ENCODE measurements at regions not wholly inside any gene's neighbourhood (a gene's known extent, or its start where the extent isn't known, plus 50 kb on each side); places are given as distances from the start of the nearest gene placed in this dataset.

GRCh38 chrX:6821730-6822129, 286.8 kb upstream of the VCX3A start:
- no peaks in the 10 kb centered on the region for H3K9me3 ChIP-seq (ENCODE audit: control insufficient read depth, insufficient read depth, low read depth, low read length)
- ChIA-PET CTCF (no interaction called here), POLR2A (no interaction called here)
- H3K27ac ChIP-seq (ENCODE audit: extremely low read depth, low read depth, low read length): no peak overlapping the region
- H3K4me1 ChIP-seq (ENCODE audit: control insufficient read depth, insufficient read depth, low read length): no peaks in the 10 kb centered on the region
- no peak for TF ChIP-seq ZNF791 (tag by site-specific recombination; IDR thresholded peaks at IDR 0.05)
- TF ChIP-seq ZNF530 (tag by site-specific recombination; IDR thresholded peaks at IDR 0.05; ENCODE audit: low read depth): no peak
- no peak for TF ChIP-seq ZNF138 (tag by site-specific recombination; IDR thresholded peaks at IDR 0.05; ENCODE audit: borderline replicate concordance)
- no peak for TF ChIP-seq AEBP2 (tag by site-specific recombination; IDR thresholded peaks at IDR 0.05; ENCODE audit: borderline replicate concordance)
- TF ChIP-seq ZNF248 (tag by site-specific recombination; IDR thresholded peaks at IDR 0.05): no peak
- no peak for TF ChIP-seq ZNF514 (tag by site-specific recombination; IDR thresholded peaks at IDR 0.05)
- no peak for TF ChIP-seq ZSCAN30 (tag by site-specific recombination; IDR thresholded peaks at IDR 0.05)
- no peak for TF ChIP-seq ZBTB49 (tag by site-specific recombination; IDR thresholded peaks at IDR 0.05; ENCODE audit: low read depth)
- TF ChIP-seq PATZ1 (tag by site-specific recombination; IDR thresholded peaks at IDR 0.05): no peak
- no peak for TF ChIP-seq KLF17 (tag by site-specific recombination; IDR thresholded peaks at IDR 0.05)
- no peak for TF ChIP-seq ZNF561 (tag by site-specific recombination; IDR thresholded peaks at IDR 0.05; ENCODE audit: borderline replicate concordance)
- no peak for TF ChIP-seq ZNF701 (tag by site-specific recombination; IDR thresholded peaks at IDR 0.05)
- no peak for TF ChIP-seq ZNF19 (tag by site-specific recombination; IDR thresholded peaks at IDR 0.05; ENCODE audit: low read depth)
- no peak for TF ChIP-seq ZNF449 (tag by site-specific recombination; IDR thresholded peaks at IDR 0.05)
- no peak for TF ChIP-seq ZNF777 (tag by site-specific recombination; IDR thresholded peaks at IDR 0.05; ENCODE audit: borderline replicate concordance)
- no peak for TF ChIP-seq WT1 (tag by site-specific recombination; IDR thresholded peaks at IDR 0.05)
- TF ChIP-seq ZNF830 (tag by site-specific recombination; IDR thresholded peaks at IDR 0.05; ENCODE audit: low read depth): no peak
- TF ChIP-seq ZNF670 (tag by site-specific recombination; IDR thresholded peaks at IDR 0.05; ENCODE audit: low read depth): no peak
- no peak for TF ChIP-seq KLF8 (tag by site-specific recombination; IDR thresholded peaks at IDR 0.05)
- TF ChIP-seq ZEB2 (tag by site-specific recombination; IDR thresholded peaks at IDR 0.05): no peak
- H3K36me3 ChIP-seq (ENCODE audit: control insufficient read depth in 2 of 2, insufficient read depth in 1 of 2, low read length in 2 of 2): no peaks in the 10 kb centered on the region
- H3K4me3 ChIP-seq (ENCODE audit: low read depth, low read length): no peak overlapping the region
